LHCN-M2 (cell line): ENCODE measurements at regions not wholly inside any gene's neighbourhood (a gene's known extent, or its start where the extent isn't known, plus 50 kb on each side); places are given as distances from the start of the nearest gene placed in this dataset.
A peak's percentile ranks its signal among the peaks of the same experiment; 100 is the strongest.

Source experiments
- DNase-seq: peaks from one replicate; pipeline ENCODE4 v3.0.0-alpha.2; 2012; ENCODE audit warnings: low read depth

DNA sequence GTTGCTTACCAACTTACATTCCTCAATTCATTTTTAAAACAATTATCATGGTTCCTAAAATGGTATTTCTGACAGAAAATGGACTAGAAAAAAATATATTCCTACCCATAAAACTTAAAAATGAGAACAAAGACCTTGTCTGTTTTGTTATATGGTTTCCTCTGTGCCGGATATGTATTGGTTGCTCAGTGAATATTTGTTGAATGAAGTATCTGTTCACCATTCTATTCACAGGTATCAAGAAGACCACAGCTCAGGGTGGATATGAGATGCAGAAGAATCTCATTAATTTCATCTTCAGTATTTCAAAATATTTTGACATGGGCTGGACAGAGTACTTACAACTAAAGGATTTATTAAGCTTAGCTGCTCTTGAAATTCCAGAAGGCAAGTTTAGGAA, 58.1 kb downstream of the TUSC7 start:
- DNase-seq: no peak

- peak; percentile 73 for DNase-seq
Measured at GRCh38 chr3:116770815-116771450, 61.4 kb downstream of the TUSC7 start.

GRCh38 chr3:116776880-116777785, 67.6 kb downstream of the TUSC7 start:
- peak; percentile 34 for DNase-seq

GRCh38 chr3:116785226-116785625, 75.6 kb downstream of the TUSC7 start:
- no peak for DNase-seq

DNA sequence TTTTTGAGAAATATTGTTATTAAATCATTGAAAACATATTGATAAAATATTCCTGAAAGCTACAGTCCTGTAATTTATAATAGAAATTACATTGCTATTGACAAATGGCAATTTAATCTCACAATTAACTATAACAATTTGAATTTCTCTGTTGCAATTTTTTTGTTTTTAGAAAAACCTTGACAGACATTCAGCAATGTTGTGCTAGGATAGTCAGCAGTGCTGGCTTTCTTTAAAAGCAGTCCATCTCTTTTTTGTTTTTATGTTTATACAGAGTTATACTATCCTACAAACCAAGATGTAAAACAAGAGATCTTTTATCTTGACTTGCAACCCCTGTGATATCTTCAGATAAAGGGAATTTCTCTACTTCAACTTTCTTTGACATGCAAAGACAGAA, 93.1 kb downstream of the TUSC7 start:
- no peak for DNase-seq

DNA sequence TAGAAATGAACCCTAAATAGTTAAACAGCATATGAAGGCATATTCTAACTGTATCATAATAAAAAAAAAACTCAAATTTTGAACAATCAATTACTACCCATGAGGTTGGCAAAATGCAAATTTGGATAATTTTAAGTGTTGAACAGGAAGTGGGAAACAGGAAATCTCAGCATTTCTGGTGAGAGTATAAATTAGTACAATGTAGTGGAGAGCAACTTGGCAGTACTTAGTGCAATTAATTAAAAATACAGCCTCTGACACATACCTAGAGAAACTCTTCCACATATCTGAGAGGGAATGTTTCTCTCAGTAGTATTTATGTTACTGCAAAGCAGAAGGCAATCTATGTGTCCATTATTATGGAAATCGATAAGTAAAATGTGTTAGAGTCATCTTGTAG, 96.8 kb downstream of the TUSC7 start:
- DNase-seq: no peak

DNA sequence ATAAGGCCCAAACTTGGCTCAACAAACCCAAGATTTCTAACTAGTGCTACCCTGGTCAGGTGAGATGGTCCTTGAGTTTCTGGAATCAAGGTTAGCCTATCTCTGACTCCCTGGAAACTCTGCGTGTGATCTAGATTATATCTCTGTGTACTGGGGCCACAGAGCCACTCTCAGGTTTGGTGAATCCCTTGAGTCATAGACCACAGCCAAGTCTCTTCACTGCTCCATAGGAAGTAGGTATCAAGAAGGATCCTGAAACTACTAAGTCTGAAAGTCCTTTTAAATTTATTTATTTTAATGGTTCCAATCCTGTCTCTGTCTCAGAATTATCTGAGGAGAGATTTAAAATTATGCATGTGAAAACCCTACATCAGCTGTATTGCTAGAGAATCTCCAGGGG, 99.1 kb downstream of the TUSC7 start:
- no peak for DNase-seq

DNA sequence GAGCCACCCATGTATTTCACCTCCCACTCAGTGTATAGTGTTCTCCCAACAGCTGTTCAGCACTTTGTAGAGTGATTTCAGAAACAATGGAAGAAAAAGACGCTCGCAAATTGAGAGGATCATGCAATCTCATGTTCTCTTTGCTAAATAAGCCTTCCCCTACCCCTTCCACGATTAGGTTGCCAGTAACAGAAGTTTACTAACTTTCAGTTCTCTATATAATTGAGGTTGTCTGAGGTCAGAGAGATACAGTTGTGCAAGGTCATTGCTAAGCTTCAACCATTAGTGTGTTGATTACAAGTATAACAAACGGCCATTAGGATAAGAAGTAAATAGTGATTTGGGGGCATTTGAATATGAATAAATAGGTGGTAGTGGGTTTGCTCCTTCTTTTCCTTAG, 99.6 kb downstream of the TUSC7 start:
- no peak for DNase-seq

DNA sequence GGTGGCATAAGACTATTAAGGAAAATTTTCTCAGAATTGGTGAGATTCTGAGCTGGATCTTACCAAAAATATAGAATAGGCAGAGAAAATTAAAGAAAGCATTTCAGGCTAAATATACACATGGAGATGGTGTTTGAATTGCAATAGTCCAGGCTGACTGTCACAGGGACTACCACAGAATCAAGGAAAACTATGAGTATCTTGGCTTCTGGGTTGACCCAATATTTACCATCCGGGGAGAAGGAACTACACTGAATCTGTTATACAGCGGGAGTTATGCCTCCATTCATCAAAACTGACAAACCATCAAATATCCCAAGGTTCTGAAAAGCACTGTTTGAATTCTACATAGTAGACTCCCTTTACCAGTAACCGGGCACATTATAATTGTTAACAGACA, 102.2 kb downstream of the TUSC7 start:
- no peak for DNase-seq

DNA sequence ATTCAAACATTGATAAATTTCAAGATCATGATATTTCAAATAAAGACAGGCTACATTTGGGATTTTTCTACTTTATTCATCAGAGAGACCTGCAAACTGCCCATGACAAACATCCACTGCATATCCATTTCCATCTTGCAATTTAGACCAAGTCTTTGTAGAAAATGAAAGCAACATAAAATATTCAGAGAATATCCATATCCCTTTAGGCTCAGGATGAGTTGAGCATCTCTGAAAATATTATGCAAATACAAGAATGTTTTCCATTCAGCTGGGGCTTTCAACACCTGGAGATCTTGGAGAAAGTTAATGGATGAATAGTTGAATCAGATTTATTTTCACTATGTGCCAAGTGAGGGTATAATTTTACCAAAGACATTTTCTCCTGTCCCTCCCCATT, 103.4 kb downstream of the TUSC7 start:
- no peak for DNase-seq

GRCh38 chr3:116815321-116815720, 105.7 kb downstream of the TUSC7 start:
- DNase-seq: no peak

- no peak for DNase-seq
Measured at GRCh38 chr3:116815831-116816588, 106.4 kb downstream of the TUSC7 start.

DNA sequence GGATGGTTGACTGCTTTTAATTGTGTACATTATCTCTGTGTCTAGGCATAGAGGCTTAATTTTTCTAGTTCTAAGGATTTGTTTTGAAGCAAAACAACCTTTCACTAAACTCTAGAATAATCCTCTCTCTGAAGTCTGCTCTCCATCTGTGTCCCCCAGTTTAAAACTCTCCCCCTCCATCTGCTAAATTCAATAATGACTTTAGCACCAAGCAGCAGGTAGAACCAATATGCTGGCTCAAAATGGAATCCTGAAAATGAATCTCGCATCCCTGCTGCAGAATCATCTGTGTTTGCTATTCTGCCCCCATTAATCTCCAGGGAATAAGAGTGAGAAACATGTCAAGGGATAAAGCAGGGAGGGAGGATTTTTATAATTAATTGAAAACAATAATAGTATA, 111.8 kb downstream of the TUSC7 start:
- no peak for DNase-seq

DNA sequence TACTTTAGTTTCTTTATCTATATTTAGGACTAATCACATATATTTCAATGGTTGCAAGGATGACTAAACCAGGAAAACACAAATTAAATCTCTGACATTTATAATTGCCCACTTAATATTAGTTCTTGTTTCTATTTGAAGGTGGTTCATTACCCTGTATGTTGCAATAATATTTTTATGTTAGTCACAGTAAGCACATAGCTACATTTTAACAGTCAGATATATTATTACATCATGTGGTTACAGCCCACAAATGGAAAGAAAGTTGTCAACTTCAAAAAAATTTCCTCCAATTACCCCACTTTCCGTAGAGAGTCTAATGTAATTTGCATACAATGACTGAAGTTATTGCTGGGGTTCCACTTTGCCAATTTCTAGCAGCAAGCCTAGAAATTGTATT, 114.6 kb downstream of the TUSC7 start:
- DNase-seq: no peak

DNA sequence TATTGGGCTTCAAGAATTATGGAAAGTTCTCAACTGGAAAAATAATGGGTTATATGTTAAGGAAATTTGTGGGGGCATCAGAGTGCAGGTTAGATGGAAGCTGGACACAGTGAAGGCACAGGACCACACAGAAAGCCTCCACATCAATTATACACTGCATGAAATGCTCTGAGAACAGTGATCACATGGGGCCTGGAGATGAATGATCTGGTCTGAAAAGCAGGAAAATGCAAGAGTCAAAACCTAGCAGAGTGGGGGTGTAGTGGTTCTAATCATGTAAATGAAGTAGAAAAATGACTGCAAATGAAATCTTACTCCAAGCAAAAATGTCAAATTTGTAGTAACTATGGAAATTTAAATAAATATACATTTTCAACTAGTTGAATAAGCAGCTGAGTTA, 123.6 kb downstream of the TUSC7 start:
- DNase-seq: no peak

GRCh38 chr3:116834816-116835215, 125.2 kb downstream of the TUSC7 start:
- no peak for DNase-seq

GRCh38 chr3:116835658-116836057, 126.1 kb downstream of the TUSC7 start:
- peak; percentile 12 for DNase-seq

GRCh38 chr3:116836286-116836685, 126.7 kb downstream of the TUSC7 start:
- peak; percentile 60 for DNase-seq

GRCh38 chr3:116837483-116837882, 127.9 kb downstream of the TUSC7 start:
- DNase-seq: no peak

- DNase-seq: no peak
Measured at GRCh38 chr3:116841003-116841735, 131.6 kb downstream of the TUSC7 start.

DNA sequence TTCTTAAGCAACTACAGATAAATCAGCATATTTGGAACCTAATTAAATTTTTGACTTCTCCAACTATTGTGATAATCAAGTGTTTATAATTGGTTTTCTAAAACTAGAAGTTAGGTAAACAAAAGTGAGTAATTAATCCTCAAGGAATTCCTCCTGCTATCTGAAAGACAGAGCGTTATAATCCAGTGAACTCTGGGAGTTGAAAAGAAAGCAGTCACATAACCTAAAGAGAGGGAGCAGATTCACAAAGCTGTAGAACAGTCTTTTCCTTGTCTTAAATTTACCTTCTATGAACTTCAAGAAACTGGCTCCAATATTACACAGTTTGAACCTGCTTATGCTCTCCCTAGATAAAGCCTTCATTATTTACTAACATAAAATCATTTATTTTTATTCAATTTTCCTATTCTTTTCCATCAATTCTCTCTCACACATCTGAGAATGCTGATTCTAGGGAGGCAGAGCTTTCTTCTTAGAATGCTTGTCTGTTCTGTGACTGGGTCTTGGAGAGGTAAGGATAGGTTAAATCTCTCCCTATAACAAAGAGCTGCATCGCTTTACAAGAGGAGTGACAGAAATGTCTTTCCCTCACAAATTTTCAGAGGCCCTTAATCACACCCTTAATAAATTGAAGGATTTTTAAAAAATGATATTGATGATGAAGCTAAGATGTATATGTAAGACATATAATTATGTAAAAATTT, 132.8 kb downstream of the TUSC7 start:
- DNase-seq: no peak
